K562 (cell line): ENCODE measurements at regions not wholly inside any gene's neighbourhood (a gene's known extent, or its start where the extent isn't known, plus 50 kb on each side); places are given as distances from the start of the nearest gene placed in this dataset.
"Not testable (repeated sequence)": the region's sequence is repeated elsewhere in the genome, so short reads cannot be mapped to it uniquely, and the experiment has no call there.

Experiments
- ATAC-seq: fragments of 200-7000 bp; cut with Tn5 transposase; 3 replicates; pipeline ENCODE4 v1.9.1; 2020; ENCODE audit warnings: moderate library complexity
- BruUV-seq: library from RNA; stranded (reverse); fragments of 400-500 nt; replicated peaks from 2 replicates; lab custom pipeline; 2021; lab: Mats Ljungman, UMichigan
- CTCF ChIA-PET: fragments of 300-600 bp; formaldehyde crosslinking; extraction: SDS; loops from one replicate; lab custom pipeline; 2021; ENCODE audit warnings: low intra/inter-chr PET ratio; lab: Yijun Ruan, JAX
- POLR2A ChIA-PET: fragments of 300-600, 350-650 bp; sonication (Branson Sonifier 250); formaldehyde crosslinking; extraction: SDS; loops from one replicate; lab custom pipeline; 2021; ENCODE audit warnings: antibody characterized with exemption, inconsistent platforms; lab: Yijun Ruan, JAX
- DNase-seq, 4 experiments: peaks; one replicate each; pipeline versions ENCODE4 v3.0.0 to v3.0.0-alpha.2; 2011 to 2018; ENCODE audit warnings: low spot score in 3 of 4, mixed read lengths in 3 of 4; ENCODE audit errors: extremely low read depth in 1 of 4
- FAIRE-seq: peaks from 2 replicates; lab custom pipeline; 2011; peaks lifted over from hg19 to GRCh38; lab: Jason Lieb, UNC
- H2AFZ ChIP-seq: 2 replicates; pipeline ENCODE4 v1.6.0; 2011; ENCODE audit warnings: low read depth, low read length, control low read depth, inconsistent platforms
- H3K27ac ChIP-seq: fragments of 200-600 bp; 3 replicates; pipeline ENCODE4 v1.8.0; 2011; ENCODE audit warnings: low read depth, mild to moderate bottlenecking, control low read depth, inconsistent platforms, low read length, moderate library complexity, mixed read lengths; ENCODE audit errors: extremely low read depth
- H3K27me3 ChIP-seq, 2 experiments: fragments of 300-600 bp in 1 of 2; 2 replicates in 1 of 2; 3 replicates in 1 of 2; pipeline versions ENCODE4 v1.6.0 to v1.8.0; 2011; ENCODE audit warnings: inconsistent platforms in 2 of 2, low read length in 2 of 2, mild to moderate bottlenecking in 1 of 2, mixed read lengths in 1 of 2, moderate library complexity in 1 of 2; ENCODE audit not compliant: control insufficient read depth in 2 of 2, insufficient read depth in 2 of 2
- H3K36me3 ChIP-seq: fragments of 300-600 bp; 3 replicates; pipeline ENCODE4 v1.8.0; 2011; ENCODE audit warnings: mild to moderate bottlenecking, low read length, inconsistent platforms; ENCODE audit not compliant: control insufficient read depth, insufficient read depth
- H3K4me1 ChIP-seq, 2 experiments: fragments of 200-600 bp in 1 of 2; replicated peaks in 1 of 2; 2 replicates in 1 of 2; 3 replicates in 1 of 2; pipeline versions ENCODE4 v1.5.1 to v1.8.0; 2011; ENCODE audit warnings: inconsistent platforms in 2 of 2, low read length in 2 of 2, mild to moderate bottlenecking in 1 of 2, mixed read lengths in 1 of 2, moderate library complexity in 1 of 2; ENCODE audit not compliant: control insufficient read depth in 2 of 2, insufficient read depth in 2 of 2
- H3K4me2 ChIP-seq: 2 replicates; pipeline ENCODE4 v1.6.1; 2011; ENCODE audit warnings: low read length, control low read depth, inconsistent platforms, mixed read lengths; ENCODE audit not compliant: insufficient read depth
- H3K4me3 ChIP-seq: fragments of 200-600 bp; sonication (generic), shearing (Covaris generic); 2 replicates; pipeline ENCODE4 v1.5.1; 2016; ENCODE audit warnings: control low read depth, inconsistent platforms
- H3K79me2 ChIP-seq: fragments of 200-600 bp; 3 replicates; pipeline ENCODE4 v1.8.0; 2011; ENCODE audit warnings: low read length, inconsistent platforms; ENCODE audit not compliant: control insufficient read depth, insufficient read depth
- H3K9ac ChIP-seq, 2 experiments: 2 replicates each; pipeline versions ENCODE4 v1.6.0 to v1.6.1; 2011; ENCODE audit warnings: low read depth in 2 of 2, low read length in 2 of 2, control low read depth in 1 of 2, inconsistent platforms in 1 of 2, mild to moderate bottlenecking in 1 of 2, mixed read lengths in 1 of 2; ENCODE audit not compliant: insufficient read depth in 1 of 2
- H3K9me1 ChIP-seq: one replicate; pipeline ENCODE4 v1.6.0; 2011; ENCODE audit warnings: inconsistent platforms, mild to moderate bottlenecking, low read length, moderate library complexity; ENCODE audit not compliant: control insufficient read depth, insufficient read depth
- H3K9me3 ChIP-seq: replicated peaks from 2 replicates; pipeline ENCODE4 v1.5.1; 2011; ENCODE audit warnings: low read depth, low read length, inconsistent platforms; ENCODE audit not compliant: control insufficient read depth, insufficient read depth
- H4K20me1 ChIP-seq: replicated peaks from 2 replicates; pipeline ENCODE4 v1.6.1; 2011; ENCODE audit warnings: low read length, inconsistent platforms, mixed read lengths; ENCODE audit not compliant: control insufficient read depth, insufficient read depth
- RNF219 ChIP-seq: fragments of 250-450 bp; sonication (Bioruptor Pico); IDR thresholded peaks from 2 replicates; pipeline ENCODE4 v1.5.0; 2022; ENCODE audit warnings: mild to moderate bottlenecking
- SAFB ChIP-seq: fragments of 200-400 bp; formaldehyde crosslinking; IDR thresholded peaks from 2 replicates; pipeline ENCODE4 v1.6.1; 2017; ENCODE audit warnings: low read depth, low read length, borderline replicate concordance
- ZNF384 ChIP-seq: IDR thresholded peaks from 2 replicates; pipeline ENCODE4 v1.6.1; 2012; ENCODE audit warnings: low read depth, low read length, improper control_type of control experiment
- ZNF766 ChIP-seq: fragments of 200-800 bp; sonication (Bioruptor generic); conservative IDR thresholded peaks from 2 replicates; pipeline ENCODE4 v1.6.1; 2016; ENCODE audit warnings: missing genetic modification characterization, missing compliant biosample characterization
- WGBS: fragments of 100-300 bp; shearing (Covaris generic); methylation state at CpG from one replicate; pipeline ENCODE4 v1.1.6; 2016; ENCODE audit warnings: low coverage, mixed read lengths; ENCODE audit not compliant: insufficient coverage; ENCODE audit errors: missing lambda C conversion rate; 5-methylcytosine and 5-hydroxymethylcytosine counted together
- in situ Hi-C: fragments of 300-500 bp; cut with MboI; formaldehyde crosslinking; loops from 4 replicates; pipeline ENCODE4 v1.15.0; 2018; ENCODE audit warnings: inconsistent platforms, mixed read lengths
- intact Hi-C: fragments of 100-400 bp; cut with micrococcal nuclease; formaldehyde crosslinking; loops from 2 replicates; pipeline ENCODE4 v1.14.2; 2022

DNA sequence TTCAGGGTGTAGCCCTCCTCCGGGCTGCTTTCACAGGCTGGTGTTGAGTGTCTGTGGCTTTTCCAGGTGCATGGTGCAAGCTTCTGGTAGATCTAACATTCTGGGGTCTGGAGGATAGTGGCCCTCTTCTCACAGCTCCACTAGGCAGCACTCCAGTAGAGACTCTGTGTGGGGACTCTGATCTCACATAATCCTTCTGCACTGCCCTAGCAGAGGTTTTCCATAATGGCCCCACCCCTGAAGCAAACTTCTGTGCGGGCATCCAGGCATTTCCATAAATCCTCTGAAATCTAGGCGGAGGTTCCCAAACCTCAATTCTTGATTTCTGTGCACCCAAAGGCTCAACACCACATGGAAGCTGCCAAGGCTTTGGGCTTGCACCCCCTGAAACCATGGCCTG, 239.7 kb downstream of the SLITRK1 start:
- POLR2A ChIA-PET, H3K79me2 ChIP-seq, H3K4me1 ChIP-seq, H2AFZ ChIP-seq, H3K4me3 ChIP-seq, H3K27me3 ChIP-seq, H3K9me3 ChIP-seq, H3K9me1 ChIP-seq, H3K4me2 ChIP-seq, BruUV-seq, ATAC-seq, H3K36me3 ChIP-seq, intact Hi-C loops, H3K27ac ChIP-seq, in situ Hi-C loops, FAIRE-seq, DNase-seq, H4K20me1 ChIP-seq, CTCF ChIA-PET, H3K9ac ChIP-seq: not testable (repeated sequence)
- 0% methylated on average over 3 of the region's 3 CpGs for WGBS

DNA sequence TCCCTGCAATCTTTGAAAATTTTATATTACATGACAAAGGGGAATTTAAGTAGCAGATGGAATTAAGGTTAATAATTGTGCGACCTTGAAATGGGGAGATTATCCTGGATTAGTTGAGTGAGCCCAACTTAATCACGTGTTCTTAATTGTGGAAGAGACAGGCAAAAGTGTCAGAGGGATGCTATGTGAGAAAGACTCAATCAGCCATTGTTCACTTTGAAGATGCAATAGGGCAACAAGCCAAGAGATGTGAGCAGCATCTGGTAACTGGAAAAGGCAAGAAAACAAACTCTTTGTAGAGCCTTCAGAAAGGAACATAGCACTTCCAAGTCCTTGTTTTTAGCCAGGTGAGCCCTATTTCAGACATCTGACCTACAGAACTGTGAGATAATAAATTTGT, 247.7 kb downstream of the SLITRK1 start:
- DNase-seq (no peak), ATAC-seq (no peak)
- Histone ChIP-seq H3K36me3 (no peaks in the 10 kb centered on the region), H3K4me3 (no peak overlapping the region), H3K27me3 (no peaks in the 10 kb centered on the region), H4K20me1 (no peaks in the 10 kb centered on the region)
- TF ChIP-seq SAFB = no peak
- no peak for TF ChIP-seq RNF219
- TF ChIP-seq ZNF384 = no peak
- no peak for TF ChIP-seq ZNF766 (CRISPR knock-in tag)
- TF ChIP-seq, all 486 proteins: peak for 0
- no peak for FAIRE-seq
- H3K4me1 ChIP-seq = no peaks in the 10 kb centered on the region
- no peak overlapping the region for H3K9ac ChIP-seq
- H3K79me2 ChIP-seq = no peaks in the 10 kb centered on the region
- no TSS peak for BruUV-seq
- in situ Hi-C loops = no loop called here
- WGBS = 0% methylated on average over 1 of the region's 2 CpGs
- no peaks in the 10 kb centered on the region for H3K9me1 ChIP-seq
- no peak overlapping the region for H2AFZ ChIP-seq
- POLR2A ChIA-PET = no interaction called here
- intact Hi-C loops = no loop called here
- H3K27ac ChIP-seq = no peak overlapping the region
- H3K4me2 ChIP-seq = no peak overlapping the region
- H3K9me3 ChIP-seq = no peaks in the 10 kb centered on the region
- CTCF ChIA-PET = no interaction called here
